B cell (primary cell): ENCODE measurements at regions not wholly inside any gene's neighbourhood (a gene's known extent, or its start where the extent isn't known, plus 50 kb on each side); places are given as distances from the start of the nearest gene placed in this dataset.

ENCODE experiments used
- ATAC-seq: fragments of 200-7000 bp; cut with Tn5 transposase; one replicate; pipeline ENCODE4 v1.10.0; 2021; ENCODE audit warnings: low read depth, mild to moderate bottlenecking, moderate number of reproducible peaks, moderate library complexity
- CTCF ChIA-PET: fragments of 350-600 bp; sonication (Branson Sonifier 250); formaldehyde crosslinking; loops from one replicate; lab custom pipeline; 2021; ENCODE audit warnings: antibody characterized with exemption, inconsistent platforms; lab: Charles Lee
- POLR2A ChIA-PET: fragments of 350-600 bp; sonication (Branson Sonifier 250); formaldehyde crosslinking; loops from one replicate; lab custom pipeline; 2021; ENCODE audit warnings: antibody characterized with exemption; lab: Charles Lee
- DNase-seq: peaks from one replicate; pipeline ENCODE4 v3.0.0; 2013
- H2AFZ ChIP-seq: 2 replicates; pipeline ENCODE4 v1.6.1; 2012; ENCODE audit warnings: mild to moderate bottlenecking, low read depth, low read length; ENCODE audit not compliant: insufficient read depth, poor library complexity, severe bottlenecking
- H3K27ac ChIP-seq, 2 donors: 1 replicate in 1 of 2; 2 replicates in 1 of 2; pipeline ENCODE4 v1.5.1; 2012 to 2013; ENCODE audit warnings: low read length in 2 of 2, mild to moderate bottlenecking in 2 of 2, moderate library complexity in 1 of 2
- H3K27me3 ChIP-seq, 4 experiments: fragments of 200-600 bp in 1 of 4; sonication (generic) in 1 of 4; replicated peaks in 1 of 4; 1 replicate in 2 of 4; 2 replicates in 2 of 4; pipeline versions ENCODE4 v1.6.1 to v1.7.0; 2013 to 2016; ENCODE audit warnings: low read length in 3 of 4, mild to moderate bottlenecking in 2 of 4, mixed read lengths in 1 of 4, moderate library complexity in 1 of 4; ENCODE audit not compliant: insufficient read depth in 4 of 4, control insufficient read depth in 3 of 4; ENCODE audit errors: control extremely low read depth in 1 of 4
- H3K36me3 ChIP-seq, 2 experiments: replicated peaks in 1 of 2; 1 replicate in 1 of 2; 2 replicates in 1 of 2; pipeline versions ENCODE4 v1.6.1 to v1.7.1; 2013; ENCODE audit warnings: low read length in 1 of 2; ENCODE audit not compliant: insufficient read depth in 2 of 2, control insufficient read depth in 1 of 2; ENCODE audit errors: control extremely low read depth in 1 of 2, extremely low read depth in 1 of 2
- H3K4me1 ChIP-seq, 2 donors: fragments of 200-600 bp in 1 of 2; sonication (generic) in 1 of 2; 1 replicate in 1 of 2; 2 replicates in 1 of 2; pipeline versions ENCODE4 v1.5.1 to v1.6.1; 2013 to 2017; ENCODE audit warnings: low read length in 2 of 2; ENCODE audit not compliant: control insufficient read depth in 2 of 2, insufficient read depth in 2 of 2
- H3K4me2 ChIP-seq: replicated peaks from 2 replicates; pipeline ENCODE3; 2012; ENCODE audit warnings: mild to moderate bottlenecking, low read depth, low read length; ENCODE audit not compliant: poor library complexity, severe bottlenecking
- H3K4me3 ChIP-seq, 5 experiments: fragments of 200-600 bp in 1 of 5; sonication (generic) in 1 of 5; 1 replicate in 3 of 5; 2 replicates in 2 of 5; pipeline versions ENCODE4 v1.5.1 to v1.7.0; 2011 to 2016; ENCODE audit warnings: low read length in 4 of 5, mild to moderate bottlenecking in 4 of 5, low read depth in 2 of 5, control low read depth in 1 of 5, moderate library complexity in 1 of 5; ENCODE audit not compliant: insufficient read depth in 1 of 5; ENCODE audit errors: control extremely low read depth in 1 of 5, extremely low read depth in 1 of 5
- H3K79me2 ChIP-seq: fragments of 200-600 bp; sonication (generic); one replicate; pipeline ENCODE4 v1.6.0; 2016; ENCODE audit warnings: low read length; ENCODE audit not compliant: control insufficient read depth, insufficient read depth
- H3K9ac ChIP-seq: fragments of 200-600 bp; sonication (generic); 2 replicates; pipeline ENCODE4 v1.6.1; 2017; ENCODE audit warnings: mild to moderate bottlenecking, low read length, moderate library complexity
- H3K9me3 ChIP-seq, 3 donors: one replicate each; pipeline versions ENCODE4 v1.6.1 to v1.7.1; 2013; ENCODE audit warnings: low read length in 2 of 3; ENCODE audit not compliant: control insufficient read depth in 2 of 3, insufficient read depth in 1 of 3; ENCODE audit errors: control extremely low read depth in 1 of 3
- H4K20me1 ChIP-seq: 2 replicates; pipeline ENCODE4 v1.6.0; 2012; ENCODE audit warnings: mild to moderate bottlenecking, low read length; ENCODE audit not compliant: insufficient read depth, control insufficient read depth, poor library complexity, severe bottlenecking
- H3K27ac Mint-ChIP-seq: one replicate; pipeline ENCODE4 v1.8.0; 2021; ENCODE audit warnings: mixed read lengths
- H3K27me3 Mint-ChIP-seq: one replicate; pipeline ENCODE4 v1.8.0; 2021; ENCODE audit warnings: mixed read lengths
- H3K4me1 Mint-ChIP-seq: one replicate; pipeline ENCODE4 v1.8.0; 2021; ENCODE audit warnings: mixed read lengths
- H3K4me3 Mint-ChIP-seq: one replicate; pipeline ENCODE4 v1.8.0; 2021; ENCODE audit warnings: mixed read lengths
- H3K9me3 Mint-ChIP-seq: one replicate; pipeline ENCODE4 v1.8.0; 2022; ENCODE audit warnings: mixed read lengths; ENCODE audit not compliant: insufficient read depth
- EZH2 ChIP-seq: IDR thresholded peaks from 2 replicates; pipeline ENCODE4 v1.6.1; 2012; ENCODE audit warnings: borderline replicate concordance, low read depth, mild to moderate bottlenecking, moderate library complexity, low read length; ENCODE audit not compliant: insufficient read depth, poor library complexity, severe bottlenecking
- WGBS: methylation state at CpG from one replicate; pipeline ENCODE4 v1.1.5; 2013; ENCODE audit warnings: missing lambda C conversion rate; ENCODE audit not compliant: insufficient coverage; 5-methylcytosine and 5-hydroxymethylcytosine counted together
- intact Hi-C: fragments of 100-400 bp; cut with micrococcal nuclease; formaldehyde crosslinking; loops from one replicate; pipeline ENCODE4 v1.10.0; 2022
- TF ChIP-seq, protein P1 (sequence below): fragments of 200-600 bp; IDR thresholded peaks from one replicate; pipeline ENCODE4 v1.8.0; 2022; ENCODE audit warnings: antibody characterized with exemption, mild to moderate bottlenecking

DNA sequence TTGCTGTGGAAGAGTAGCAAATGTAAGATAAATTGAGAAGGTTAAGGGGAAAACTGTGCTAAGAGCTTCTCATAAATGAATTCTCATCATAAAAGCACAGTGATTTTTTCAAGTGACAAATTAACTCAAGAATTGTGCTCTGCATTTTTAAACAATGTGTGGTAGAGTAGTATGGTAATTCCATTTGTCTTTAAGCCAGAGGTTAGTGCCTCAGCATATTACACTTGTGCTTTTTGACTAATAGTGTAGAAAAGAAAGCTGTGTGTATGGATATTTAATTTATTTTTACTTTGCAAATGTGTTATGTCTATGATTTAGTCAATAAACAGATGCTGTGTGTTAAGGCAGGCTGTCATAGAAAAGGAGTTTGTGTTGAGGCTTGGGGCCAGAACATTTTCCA lies 61.0 kb downstream of the FHIP1A start:
- Histone ChIP-seq H3K27ac (no peak overlapping the region), H3K9ac (no peak overlapping the region), H4K20me1 (no peaks in the 10 kb centered on the region), H3K27me3 (no peaks in the 10 kb centered on the region), H2AFZ (no peak overlapping the region), H3K79me2 (no peaks in the 10 kb centered on the region), H3K4me3 (no peak overlapping the region), H3K36me3 (no peaks in the 10 kb centered on the region), H3K4me2 (no peak overlapping the region), H3K4me1 (no peaks in the 10 kb centered on the region), H3K9me3 (peaks cover 0 to 1% (median 0%) of the 10 kb centered on the region in 3 donors)
- Mint-ChIP-seq H3K4me1 (no peaks in the 10 kb centered on the region), H3K4me3 (no peak overlapping the region), H3K9me3 (no peaks in the 10 kb centered on the region), H3K27ac (no peak overlapping the region), H3K27me3 (no peaks in the 10 kb centered on the region)
- TF ChIP-seq, protein P1, sequence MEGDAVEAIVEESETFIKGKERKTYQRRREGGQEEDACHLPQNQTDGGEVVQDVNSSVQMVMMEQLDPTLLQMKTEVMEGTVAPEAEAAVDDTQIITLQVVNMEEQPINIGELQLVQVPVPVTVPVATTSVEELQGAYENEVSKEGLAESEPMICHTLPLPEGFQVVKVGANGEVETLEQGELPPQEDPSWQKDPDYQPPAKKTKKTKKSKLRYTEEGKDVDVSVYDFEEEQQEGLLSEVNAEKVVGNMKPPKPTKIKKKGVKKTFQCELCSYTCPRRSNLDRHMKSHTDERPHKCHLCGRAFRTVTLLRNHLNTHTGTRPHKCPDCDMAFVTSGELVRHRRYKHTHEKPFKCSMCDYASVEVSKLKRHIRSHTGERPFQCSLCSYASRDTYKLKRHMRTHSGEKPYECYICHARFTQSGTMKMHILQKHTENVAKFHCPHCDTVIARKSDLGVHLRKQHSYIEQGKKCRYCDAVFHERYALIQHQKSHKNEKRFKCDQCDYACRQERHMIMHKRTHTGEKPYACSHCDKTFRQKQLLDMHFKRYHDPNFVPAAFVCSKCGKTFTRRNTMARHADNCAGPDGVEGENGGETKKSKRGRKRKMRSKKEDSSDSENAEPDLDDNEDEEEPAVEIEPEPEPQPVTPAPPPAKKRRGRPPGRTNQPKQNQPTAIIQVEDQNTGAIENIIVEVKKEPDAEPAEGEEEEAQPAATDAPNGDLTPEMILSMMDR, result no peak
- TF ChIP-seq EZH2, result no peak
- ATAC-seq (no peak), DNase-seq (no peak)
- ChIA-PET CTCF (no interaction called here), POLR2A (no interaction called here)
- intact Hi-C loops, result no loop called here

DNA sequence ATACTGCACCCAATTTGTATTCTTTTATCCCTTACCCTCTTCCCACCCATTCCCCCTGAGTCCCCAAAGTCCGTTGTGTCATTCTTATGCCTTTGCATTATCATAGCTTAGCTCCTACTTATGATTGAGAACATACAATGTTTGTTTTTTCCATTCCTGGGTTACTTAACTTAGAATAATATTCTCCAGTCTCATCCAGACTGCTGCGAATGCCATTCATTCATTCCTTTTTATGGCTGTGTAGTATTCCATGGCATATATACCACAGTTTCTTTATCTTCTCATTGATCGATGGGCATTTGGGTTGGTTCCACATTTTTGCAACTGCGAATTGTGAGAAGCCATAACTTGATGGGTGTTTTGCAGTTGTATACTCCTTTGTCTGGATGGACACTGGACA lies 62.8 kb downstream of the FHIP1A start:
- H3K79me2 ChIP-seq, result no peaks in the 10 kb centered on the region
- H3K4me1 ChIP-seq, result no peaks in the 10 kb centered on the region
- Mint-ChIP-seq H3K9me3 (no peaks in the 10 kb centered on the region), H3K4me1 (no peaks in the 10 kb centered on the region), H3K4me3 (no peak overlapping the region), H3K27me3 (peaks cover 5% of the 10 kb centered on the region), H3K27ac (no peak overlapping the region)
- POLR2A ChIA-PET, result no interaction called here
- ATAC-seq, result no peak
- WGBS, result no CpG with 5 or more reads among the region's 4 CpGs
- H3K9me3 ChIP-seq, result no peaks in the 10 kb centered on the region
- intact Hi-C loops, result no loop called here
- no peaks in the 10 kb centered on the region for H3K27me3 ChIP-seq
- TF ChIP-seq EZH2, result no peak
- TF ChIP-seq, protein P1, result no peak
- H4K20me1 ChIP-seq, result no peaks in the 10 kb centered on the region
- no peak for DNase-seq
- H2AFZ ChIP-seq, result no peak overlapping the region
- no peaks in the 10 kb centered on the region for H3K36me3 ChIP-seq
- no peak overlapping the region for H3K9ac ChIP-seq
- no peak overlapping the region for H3K27ac ChIP-seq
- CTCF ChIA-PET, result no interaction called here
- H3K4me3 ChIP-seq, result no peak overlapping the region
- no peak overlapping the region for H3K4me2 ChIP-seq
